H1 (cell line): ENCODE measurements at regions not wholly inside any gene's neighbourhood (a gene's known extent, or its start where the extent isn't known, plus 50 kb on each side); places are given as distances from the start of the nearest gene placed in this dataset.

Experiments used
- CTCF ChIA-PET: fragments of 300-600 bp; sonication (Branson Sonifier 250); formaldehyde crosslinking; loops from one replicate; lab custom pipeline; 2021; ENCODE audit not compliant: partially characterized antibody; lab: Charles Lee
- POLR2A ChIA-PET: fragments of 300-600 bp; sonication (Branson Sonifier 250); formaldehyde crosslinking; loops from one replicate; lab custom pipeline; 2021; ENCODE audit warnings: inconsistent platforms; ENCODE audit not compliant: partially characterized antibody; lab: Charles Lee
- DNase-seq, 2 experiments: peaks; one replicate each; pipeline versions ENCODE4 v3.0.0 to v3.0.0-alpha.2; 2010 to 2022; ENCODE audit warnings: low spot score in 2 of 2, low read depth in 1 of 2, mixed read lengths in 1 of 2
- FAIRE-seq: peaks from 2 replicates; lab custom pipeline; 2011; peaks lifted over from hg19 to GRCh38; lab: Jason Lieb, UNC
- H2AFZ ChIP-seq: 2 replicates; pipeline ENCODE4 v1.8.1; 2012; ENCODE audit warnings: low read length, inconsistent platforms
- H2AK5ac ChIP-seq: 2 replicates; pipeline ENCODE4 v1.6.1; 2013; ENCODE audit warnings: low read depth, low read length
- H2BK120ac ChIP-seq: replicated peaks from 2 replicates; pipeline ENCODE3; 2013; ENCODE audit warnings: low read depth, low read length, inconsistent platforms
- H2BK12ac ChIP-seq: 2 replicates; pipeline ENCODE4 v1.6.1; 2013; ENCODE audit warnings: low read depth, low read length
- H2BK15ac ChIP-seq: 2 replicates; pipeline ENCODE4 v1.6.1; 2013; ENCODE audit warnings: low read length
- H2BK20ac ChIP-seq: 2 replicates; pipeline ENCODE4 v1.6.1; 2013; ENCODE audit warnings: low read length
- H2BK5ac ChIP-seq: 2 replicates; pipeline ENCODE4 v1.6.1; 2013; ENCODE audit warnings: low read depth, low read length
- H3K14ac ChIP-seq: 2 replicates; pipeline ENCODE4 v1.6.1; 2013; ENCODE audit warnings: inconsistent platforms; ENCODE audit not compliant: insufficient read length
- H3K18ac ChIP-seq: 2 replicates; pipeline ENCODE4 v1.6.1; 2013; ENCODE audit warnings: low read length; ENCODE audit errors: extremely low read depth
- H3K23ac ChIP-seq: 2 replicates; pipeline ENCODE4 v1.6.1; 2013; ENCODE audit warnings: inconsistent platforms; ENCODE audit not compliant: insufficient read length
- H3K23me2 ChIP-seq: 2 replicates; pipeline ENCODE4 v1.6.1; 2013; ENCODE audit warnings: low read depth, low read length
- H3K27ac ChIP-seq: 2 replicates; pipeline ENCODE4 v1.6.1; 2011; ENCODE audit warnings: low read depth, low read length, inconsistent platforms
- H3K27me3 ChIP-seq, 4 experiments: replicated peaks in 1 of 4; 1 replicate in 1 of 4; 2 replicates in 3 of 4; pipeline versions ENCODE4 v1.6.1 to v1.8.1; 2011 to 2013; ENCODE audit warnings: low read length in 3 of 4, mild to moderate bottlenecking in 3 of 4, inconsistent platforms in 2 of 4, mixed read lengths in 2 of 4, moderate library complexity in 1 of 4; ENCODE audit not compliant: control insufficient read depth in 3 of 4, insufficient read depth in 3 of 4; ENCODE audit errors: extremely low read depth in 1 of 4
- H3K36me3 ChIP-seq, 4 experiments: 2 replicates each; pipeline versions ENCODE4 v1.6.1 to v1.8.1; 2011 to 2013; ENCODE audit warnings: mild to moderate bottlenecking in 4 of 4, low read length in 3 of 4, moderate library complexity in 2 of 4, control low read depth in 1 of 4, inconsistent platforms in 1 of 4; ENCODE audit not compliant: insufficient read depth in 4 of 4, control insufficient read depth in 2 of 4
- H3K4ac ChIP-seq: replicated peaks from 2 replicates; pipeline ENCODE3; 2013; ENCODE audit warnings: low read length, low read depth, mixed read lengths, inconsistent platforms; ENCODE audit not compliant: insufficient read length
- H3K4me1 ChIP-seq, 4 experiments: replicated peaks in 1 of 4; 1 replicate in 1 of 4; 2 replicates in 3 of 4; pipeline versions ENCODE4 v1.6.1 to v1.8.1; 2011 to 2013; ENCODE audit warnings: low read length in 3 of 4, inconsistent platforms in 2 of 4, mixed read lengths in 1 of 4; ENCODE audit not compliant: insufficient read depth in 4 of 4, control insufficient read depth in 3 of 4
- H3K4me2 ChIP-seq, 2 experiments: 2 replicates each; pipeline versions ENCODE4 v1.6.1 to v1.8.1; 2011 to 2013; ENCODE audit warnings: low read depth in 2 of 2, low read length in 2 of 2, control low read depth in 1 of 2, inconsistent platforms in 1 of 2, mild to moderate bottlenecking in 1 of 2; ENCODE audit not compliant: insufficient read depth in 1 of 2
- H3K4me3 ChIP-seq, 4 experiments: fragments of 200-600, 300-600 bp in 1 of 4; sonication (generic), shearing (Covaris generic), sonication (Bioruptor Twin) in 1 of 4; 2 replicates each; pipeline versions ENCODE4 v1.5.1 to v1.8.1; 2011 to 2016; ENCODE audit warnings: low read length in 4 of 4, low read depth in 3 of 4, control low read depth in 2 of 4, inconsistent platforms in 2 of 4, mild to moderate bottlenecking in 2 of 4, mixed read lengths in 1 of 4, moderate library complexity in 1 of 4; ENCODE audit not compliant: insufficient read depth in 2 of 4; ENCODE audit errors: extremely low read depth in 1 of 4
- H3K56ac ChIP-seq: replicated peaks from 2 replicates; pipeline ENCODE3; 2013; ENCODE audit warnings: low read depth, mild to moderate bottlenecking, mixed read lengths, low read length, inconsistent platforms; ENCODE audit not compliant: insufficient read length
- H3K79me1 ChIP-seq: 2 replicates; pipeline ENCODE4 v1.6.1; 2013; ENCODE audit warnings: low read depth, low read length, control low read depth
- H3K79me2 ChIP-seq, 2 experiments: 2 replicates each; pipeline versions ENCODE4 v1.6.1 to v1.8.1; 2012 to 2013; ENCODE audit warnings: low read length in 2 of 2, mild to moderate bottlenecking in 2 of 2, inconsistent platforms in 1 of 2; ENCODE audit not compliant: insufficient read depth in 2 of 2, control insufficient read depth in 1 of 2
- H3K9ac ChIP-seq, 4 experiments: replicated peaks in 1 of 4; 1 replicate in 1 of 4; 2 replicates in 3 of 4; pipeline versions ENCODE4 v1.6.1 to v1.8.1; 2011 to 2013; ENCODE audit warnings: low read depth in 3 of 4, low read length in 3 of 4, control low read depth in 2 of 4, mild to moderate bottlenecking in 2 of 4, moderate library complexity in 2 of 4, inconsistent platforms in 1 of 4; ENCODE audit errors: extremely low read depth in 1 of 4
- H3K9me3 ChIP-seq, 2 experiments: 2 replicates each; pipeline versions ENCODE4 v1.6.1 to v1.8.1; 2012 to 2013; ENCODE audit warnings: mild to moderate bottlenecking in 2 of 2, moderate library complexity in 2 of 2, control low read depth in 1 of 2, inconsistent platforms in 1 of 2, low read depth in 1 of 2, low read length in 1 of 2, mixed read lengths in 1 of 2; ENCODE audit not compliant: insufficient read depth in 2 of 2
- H4K20me1 ChIP-seq, 2 experiments: replicated peaks in 1 of 2; 2 replicates each; pipeline versions ENCODE3 to v1.8.1; 2011 to 2013; ENCODE audit warnings: inconsistent platforms in 2 of 2, low read length in 2 of 2, mild to moderate bottlenecking in 1 of 2; ENCODE audit not compliant: insufficient read depth in 2 of 2, control insufficient read depth in 1 of 2
- H4K5ac ChIP-seq: 2 replicates; pipeline ENCODE4 v1.6.1; 2013; ENCODE audit warnings: low read length, low read depth, mixed read lengths, inconsistent platforms; ENCODE audit not compliant: insufficient read length
- H4K8ac ChIP-seq: 2 replicates; pipeline ENCODE4 v1.8.0; 2013; ENCODE audit warnings: mild to moderate bottlenecking, moderate library complexity, low read length, inconsistent platforms; ENCODE audit not compliant: insufficient read depth; ENCODE audit errors: extremely low read depth
- H4K91ac ChIP-seq: replicated peaks from 2 replicates; pipeline ENCODE3; 2013; ENCODE audit warnings: low read length, mixed read lengths, inconsistent platforms; ENCODE audit not compliant: insufficient read length
- CHD1 ChIP-seq: IDR thresholded peaks from 2 replicates; pipeline ENCODE4 v1.6.1; 2012; ENCODE audit warnings: low read depth, low read length, improper control_type of control experiment
- TEAD4 ChIP-seq: IDR thresholded peaks from 2 replicates; pipeline ENCODE4 v1.6.1; 2012; ENCODE audit warnings: low read depth, low read length, inconsistent platforms, mixed read lengths
- WGBS, 2 experiments: shearing (Covaris generic) in 1 of 2; methylation state at CpG; one replicate each; pipeline versions ENCODE4 v1.1.6 to v1.1.7; 2013 to 2015; ENCODE audit warnings: low lambda C conversion rate in 2 of 2, mixed read lengths in 2 of 2, inconsistent platforms in 1 of 2, low coverage in 1 of 2, missing lambda C conversion rate in 1 of 2; ENCODE audit not compliant: insufficient replicate concordance in 2 of 2, insufficient coverage in 1 of 2, insufficient read length in 1 of 2; ENCODE audit errors: extremely low coverage in 1 of 2, missing lambda C conversion rate in 1 of 2; 5-methylcytosine and 5-hydroxymethylcytosine counted together

GRCh38 chr1:95180371-95180770, 53.6 kb upstream of the RWDD3 start:
- Histone ChIP-seq H3K27me3 (no peaks in the 10 kb centered on the region), H2BK20ac (no peak overlapping the region), H3K4me3 (no peak overlapping the region), H2BK120ac (no peak overlapping the region), H2BK15ac (no peak overlapping the region), H3K4me2 (no peak overlapping the region), H3K4me1 (no peaks in the 10 kb centered on the region), H3K23me2 (no peaks in the 10 kb centered on the region), H3K56ac (no peak overlapping the region), H3K14ac (no peak overlapping the region), H4K5ac (no peak overlapping the region), H2BK5ac (no peak overlapping the region), H2BK12ac (no peak overlapping the region), H3K23ac (no peak overlapping the region), H3K79me2 (no peaks in the 10 kb centered on the region), H3K4ac (no peak overlapping the region), H3K9me3 (no peaks in the 10 kb centered on the region), H3K18ac (no peak overlapping the region), H4K91ac (no peak overlapping the region), H3K27ac (no peak overlapping the region), H2AFZ (no peak overlapping the region), H2AK5ac (no peak overlapping the region), H4K8ac (no peak overlapping the region), H3K79me1 (no peaks in the 10 kb centered on the region), H3K36me3 (no peaks in the 10 kb centered on the region), H3K9ac (no peak overlapping the region), H4K20me1 (no peaks in the 10 kb centered on the region)
- TF ChIP-seq CHD1 (no peak), TEAD4 (no peak)
- FAIRE-seq (no peak), DNase-seq (no peak)
- ChIA-PET POLR2A (no interaction called here), CTCF (interaction anchor here (1.4 kb wide), 1 partner anchor 16 kb away, joined by 3 read pairs; no protein-coding TSS in a partner anchor)
- 95% methylated on average over 2 of the region's 2 CpGs; no CpG with 5 or more reads in 1 of the 2 experiments for WGBS, 2 experiments
